ENCODE measurements at regions not wholly inside any gene's neighbourhood (a gene's known extent, or its start where the extent isn't known, plus 50 kb on each side); places are given as distances from the start of the nearest gene placed in this dataset.
A peak's percentile ranks its signal among the peaks of the same experiment; 100 is the strongest.

DNA sequence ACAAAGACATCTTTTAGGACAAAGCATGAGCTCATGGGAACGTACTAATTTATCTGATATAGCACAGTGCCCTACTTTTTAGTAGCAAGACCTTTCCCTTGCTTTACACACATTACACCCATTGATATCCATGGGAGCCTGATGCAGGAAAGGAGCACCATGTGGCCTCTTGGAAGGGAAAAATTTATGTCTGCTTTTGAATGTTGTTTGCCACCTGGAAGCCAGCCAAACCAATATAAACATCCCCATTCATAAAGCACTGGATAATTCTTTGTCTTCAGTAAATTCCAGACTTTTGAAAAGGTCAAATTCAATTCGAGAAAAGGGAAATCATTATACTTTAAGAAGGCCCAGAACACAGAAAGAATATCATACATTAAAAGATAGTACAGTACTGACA lies 152.3 kb upstream of the BEND6 start:
- intact Hi-C loops (cut with DNase I) = no loop called here
- no peak overlapping the region for H3K4me3 ChIP-seq

DNA sequence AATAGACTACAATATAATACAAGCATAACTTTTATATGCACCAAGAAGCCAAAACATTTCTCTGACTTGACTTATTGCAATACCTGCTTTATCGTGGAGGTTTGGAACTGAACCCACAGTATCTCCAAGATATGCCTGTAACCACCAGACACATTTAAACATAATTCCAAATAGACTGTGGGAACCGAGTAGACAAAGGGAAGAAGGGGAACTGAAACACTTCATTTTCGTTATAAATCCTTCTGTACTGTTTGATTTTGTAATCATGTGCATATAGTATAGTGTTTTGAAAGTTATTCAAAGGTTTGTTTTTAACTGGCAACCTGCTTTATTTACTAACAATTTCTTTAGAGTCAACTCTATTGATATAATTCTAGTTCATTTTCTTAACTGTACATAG lies 154.9 kb upstream of the BEND6 start:
- no peak overlapping the region for H3K27ac ChIP-seq
- intact Hi-C loops (cut with DNase I) = loop anchor here (2.0 to 5.0 kb wide), 2 partner anchors 42 to 51 kb away; no protein-coding TSS in a partner anchor
- H3K4me1 ChIP-seq = peaks cover 0 to 28% of the 10 kb centered on the region in 2 donors
- H3K9me3 ChIP-seq = no peaks in the 10 kb centered on the region
- H3K4me3 ChIP-seq = no peak overlapping the region
- TF ChIP-seq, protein P1, sequence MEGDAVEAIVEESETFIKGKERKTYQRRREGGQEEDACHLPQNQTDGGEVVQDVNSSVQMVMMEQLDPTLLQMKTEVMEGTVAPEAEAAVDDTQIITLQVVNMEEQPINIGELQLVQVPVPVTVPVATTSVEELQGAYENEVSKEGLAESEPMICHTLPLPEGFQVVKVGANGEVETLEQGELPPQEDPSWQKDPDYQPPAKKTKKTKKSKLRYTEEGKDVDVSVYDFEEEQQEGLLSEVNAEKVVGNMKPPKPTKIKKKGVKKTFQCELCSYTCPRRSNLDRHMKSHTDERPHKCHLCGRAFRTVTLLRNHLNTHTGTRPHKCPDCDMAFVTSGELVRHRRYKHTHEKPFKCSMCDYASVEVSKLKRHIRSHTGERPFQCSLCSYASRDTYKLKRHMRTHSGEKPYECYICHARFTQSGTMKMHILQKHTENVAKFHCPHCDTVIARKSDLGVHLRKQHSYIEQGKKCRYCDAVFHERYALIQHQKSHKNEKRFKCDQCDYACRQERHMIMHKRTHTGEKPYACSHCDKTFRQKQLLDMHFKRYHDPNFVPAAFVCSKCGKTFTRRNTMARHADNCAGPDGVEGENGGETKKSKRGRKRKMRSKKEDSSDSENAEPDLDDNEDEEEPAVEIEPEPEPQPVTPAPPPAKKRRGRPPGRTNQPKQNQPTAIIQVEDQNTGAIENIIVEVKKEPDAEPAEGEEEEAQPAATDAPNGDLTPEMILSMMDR (IDR thresholded peaks at IDR 0.05) = no peak
- H3K36me3 ChIP-seq = no peaks in the 10 kb centered on the region
- no peak for DNase-seq (ENCODE audit: low spot score in 2 of 2)
- H3K27me3 ChIP-seq = no peaks in the 10 kb centered on the region

More for the DNA sequence above, 152.3 kb upstream of the BEND6 start:
- Histone ChIP-seq H3K27ac (no peak overlapping the region), H3K27me3 (no peaks in the 10 kb centered on the region), H3K4me1 (peaks cover 0 to 12% of the 10 kb centered on the region in 2 donors), H3K36me3 (no peaks in the 10 kb centered on the region), H3K9me3 (no peaks in the 10 kb centered on the region)
- no peak for DNase-seq (ENCODE audit: low spot score in 2 of 2)
- TF ChIP-seq, protein P1 (IDR thresholded peaks at IDR 0.05) = no peak

GRCh38 chr6:56798163-56798562 lies 155.5 kb upstream of the DST start:
- Histone ChIP-seq H3K4me1 (peaks cover 0 to 32% of the 10 kb centered on the region in 2 donors), H3K27me3 (no peaks in the 10 kb centered on the region), H3K4me3 (no peak overlapping the region), H3K27ac (peak overlapping the region; percentile 21 to 39), H3K36me3 (no peaks in the 10 kb centered on the region), H3K9me3 (no peaks in the 10 kb centered on the region)
- DNase-seq (ENCODE audit: low spot score in 2 of 2) = no peak
- intact Hi-C loops (cut with DNase I) = loop anchor here (2.0 to 5.0 kb wide), 2 partner anchors 44 to 53 kb away; no protein-coding TSS in a partner anchor
- TF ChIP-seq, protein P1 (IDR thresholded peaks at IDR 0.05) = no peak

- TF ChIP-seq, protein P1 (IDR thresholded peaks at IDR 0.05) = no peak
- Histone ChIP-seq H3K4me3 (no peak overlapping the region), H3K27me3 (no peaks in the 10 kb centered on the region), H3K36me3 (no peaks in the 10 kb centered on the region), H3K27ac (no peak overlapping the region), H3K4me1 (peaks cover 0 to 32% of the 10 kb centered on the region in 2 donors), H3K9me3 (no peaks in the 10 kb centered on the region)
- intact Hi-C loops (cut with DNase I) = loop anchor here (5.0 kb wide), 1 partner anchor 46 kb away; no protein-coding TSS in a partner anchor
- no peak for DNase-seq (ENCODE audit: low spot score in 2 of 2)
Observed at GRCh38 chr6:56796196-56796532, 153.5 kb upstream of the DST start.

DNA sequence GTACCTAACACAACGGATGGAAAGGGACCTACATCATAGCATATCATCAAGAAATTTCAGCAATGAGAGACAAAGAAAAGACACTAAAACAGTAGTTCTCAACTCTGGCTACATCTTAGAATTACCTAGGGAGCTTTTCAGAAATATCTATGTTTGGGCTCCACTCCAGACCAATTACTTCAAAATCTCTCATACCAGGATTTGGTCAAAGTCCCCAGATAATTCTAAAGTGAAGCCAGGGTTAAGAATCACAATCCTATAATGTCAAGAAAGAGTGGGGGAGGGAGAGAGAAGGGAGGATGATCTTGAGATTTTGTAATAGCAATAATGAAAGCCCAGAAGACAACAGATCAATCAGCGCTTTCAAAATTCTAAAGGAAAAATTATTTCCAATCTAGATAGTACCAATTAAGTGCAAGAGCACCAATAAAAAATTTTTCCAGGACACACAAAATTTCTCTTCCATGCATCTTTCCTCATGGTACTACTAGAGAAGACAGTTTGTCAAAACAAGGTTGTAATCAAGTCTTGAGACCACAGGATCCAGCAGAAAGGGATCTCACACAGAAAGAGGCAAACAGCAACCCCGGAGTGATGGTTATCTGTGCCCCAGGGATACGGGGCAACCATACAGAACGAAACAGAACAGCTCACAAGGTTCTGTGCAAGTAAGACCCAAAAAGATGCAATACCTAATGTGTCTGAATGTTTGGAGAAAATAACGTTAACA lies 152.9 kb upstream of the DST start:
- no peak for DNase-seq (ENCODE audit: low spot score in 2 of 2)
- no peaks in the 10 kb centered on the region for H3K9me3 ChIP-seq
- no peak overlapping the region for H3K27ac ChIP-seq
- no peaks in the 10 kb centered on the region for H3K27me3 ChIP-seq
- H3K36me3 ChIP-seq = no peaks in the 10 kb centered on the region
- TF ChIP-seq, protein P1 (IDR thresholded peaks at IDR 0.05) = no peak
- intact Hi-C loops (cut with DNase I) = loop anchor here (5.0 kb wide), 1 partner anchor 47 kb away; no protein-coding TSS in a partner anchor
- no peak overlapping the region for H3K4me3 ChIP-seq
- peaks cover 0 to 37% of the 10 kb centered on the region in 2 donors for H3K4me1 ChIP-seq

All from ascending aorta (tissue), 2 donors.